RWPE1 (cell line): ENCODE measurements at regions not wholly inside any gene's neighbourhood (a gene's known extent, or its start where the extent isn't known, plus 50 kb on each side); places are given as distances from the start of the nearest gene placed in this dataset.

Experiments
- CTCF ChIA-PET: fragments of 350-600 bp; sonication (Branson Sonifier 250); formaldehyde crosslinking; extraction: SDS; loops from one replicate; lab custom pipeline; 2021; lab: Yijun Ruan, JAX
- POLR2A ChIA-PET: fragments of 400-600 bp; formaldehyde crosslinking; extraction: SDS; loops from one replicate; lab custom pipeline; 2020; ENCODE audit warnings: antibody characterized with exemption; ENCODE audit not compliant: low non-redundant PET; lab: Yijun Ruan, JAX
- DNase-seq: peaks from one replicate; pipeline ENCODE4 v3.0.0; 2012; ENCODE audit warnings: low spot score
- H3K27ac ChIP-seq: fragments of 450-650 bp; 2 replicates; pipeline ENCODE4 v1.5.1; 2017
- TF ChIP-seq, protein P1 (sequence below): fragments of 450-650 bp; conservative IDR thresholded peaks from 2 replicates; pipeline ENCODE4 v1.5.1; 2017; ENCODE audit warnings: low read depth, mild to moderate bottlenecking

DNA sequence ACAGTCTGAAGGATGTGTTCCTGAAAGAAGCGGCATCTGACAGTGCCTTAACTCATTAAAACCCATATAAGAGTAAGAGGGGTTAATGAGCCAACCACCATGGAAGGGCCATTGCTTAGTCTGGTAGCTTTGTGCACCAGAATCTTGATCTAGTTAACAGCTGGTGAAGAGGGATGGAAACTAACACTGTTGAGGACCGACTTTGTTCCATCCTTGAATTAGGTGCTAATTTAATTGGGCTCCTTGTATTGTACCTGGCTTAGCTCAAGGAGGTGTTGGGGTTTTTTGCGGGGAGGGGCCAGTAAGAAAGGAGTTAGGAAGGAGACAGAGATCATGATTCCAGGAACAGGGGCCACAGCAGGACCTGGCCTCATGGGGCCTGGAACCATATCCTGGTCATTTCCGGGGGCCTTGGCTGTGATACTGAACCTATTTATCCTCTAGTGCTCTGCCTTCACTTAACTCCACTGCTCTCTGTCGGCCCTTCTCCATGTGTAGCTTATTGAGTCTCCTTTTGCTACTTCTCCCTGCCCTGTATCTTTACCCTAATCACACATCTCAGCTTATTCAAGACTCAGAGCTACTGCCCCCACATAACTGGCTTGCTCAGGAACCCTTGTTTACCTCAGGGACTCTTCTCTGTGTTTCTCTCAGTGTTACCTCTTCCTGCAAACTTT is 93.0 kb downstream of the RPL22L1 start:
- CTCF ChIA-PET: no interaction called here
- TF ChIP-seq, protein P1, sequence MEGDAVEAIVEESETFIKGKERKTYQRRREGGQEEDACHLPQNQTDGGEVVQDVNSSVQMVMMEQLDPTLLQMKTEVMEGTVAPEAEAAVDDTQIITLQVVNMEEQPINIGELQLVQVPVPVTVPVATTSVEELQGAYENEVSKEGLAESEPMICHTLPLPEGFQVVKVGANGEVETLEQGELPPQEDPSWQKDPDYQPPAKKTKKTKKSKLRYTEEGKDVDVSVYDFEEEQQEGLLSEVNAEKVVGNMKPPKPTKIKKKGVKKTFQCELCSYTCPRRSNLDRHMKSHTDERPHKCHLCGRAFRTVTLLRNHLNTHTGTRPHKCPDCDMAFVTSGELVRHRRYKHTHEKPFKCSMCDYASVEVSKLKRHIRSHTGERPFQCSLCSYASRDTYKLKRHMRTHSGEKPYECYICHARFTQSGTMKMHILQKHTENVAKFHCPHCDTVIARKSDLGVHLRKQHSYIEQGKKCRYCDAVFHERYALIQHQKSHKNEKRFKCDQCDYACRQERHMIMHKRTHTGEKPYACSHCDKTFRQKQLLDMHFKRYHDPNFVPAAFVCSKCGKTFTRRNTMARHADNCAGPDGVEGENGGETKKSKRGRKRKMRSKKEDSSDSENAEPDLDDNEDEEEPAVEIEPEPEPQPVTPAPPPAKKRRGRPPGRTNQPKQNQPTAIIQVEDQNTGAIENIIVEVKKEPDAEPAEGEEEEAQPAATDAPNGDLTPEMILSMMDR: no peak
- DNase-seq: no peak
- POLR2A ChIA-PET: no interaction called here
- no peak overlapping the region for H3K27ac ChIP-seq

DNA sequence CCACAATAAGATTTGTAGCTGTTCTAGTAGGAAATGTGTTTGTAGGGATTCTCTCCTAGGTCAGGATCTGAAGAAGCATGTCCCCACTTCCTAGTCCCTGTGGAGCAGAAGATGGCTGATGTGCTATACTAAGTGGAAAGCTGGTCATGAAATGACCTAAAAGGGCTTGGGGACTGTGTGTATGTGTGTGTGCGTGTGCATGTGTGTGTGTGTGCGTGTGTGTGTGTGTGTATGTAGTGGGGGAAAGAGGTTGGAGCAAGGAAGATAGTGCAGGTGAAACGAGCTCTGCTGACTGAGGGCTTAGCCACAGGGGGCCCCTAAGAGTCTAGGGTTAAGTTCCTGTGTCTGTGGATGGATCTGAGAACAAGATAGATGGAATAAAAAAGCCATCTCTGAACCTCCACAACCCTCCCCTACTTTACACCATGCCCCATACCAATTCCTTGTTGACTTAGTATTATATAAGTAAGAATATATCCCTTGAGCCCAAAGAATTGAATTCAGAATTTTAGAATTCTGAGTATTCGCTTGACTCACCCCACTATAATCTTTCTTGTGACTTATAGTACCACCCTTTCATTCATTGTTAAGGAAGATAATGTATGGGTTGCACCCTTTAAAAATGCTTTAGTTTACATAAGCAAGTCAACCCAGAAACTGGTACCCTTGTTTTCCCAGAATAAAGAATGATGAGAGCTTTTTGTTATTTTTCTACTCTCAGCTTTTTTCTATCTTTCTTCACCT is 96.1 kb downstream of the RPL22L1 start:
- TF ChIP-seq, protein P1: no peak
- ChIA-PET CTCF (no interaction called here), POLR2A (no interaction called here)
- H3K27ac ChIP-seq: no peak overlapping the region
- DNase-seq: no peak

DNA sequence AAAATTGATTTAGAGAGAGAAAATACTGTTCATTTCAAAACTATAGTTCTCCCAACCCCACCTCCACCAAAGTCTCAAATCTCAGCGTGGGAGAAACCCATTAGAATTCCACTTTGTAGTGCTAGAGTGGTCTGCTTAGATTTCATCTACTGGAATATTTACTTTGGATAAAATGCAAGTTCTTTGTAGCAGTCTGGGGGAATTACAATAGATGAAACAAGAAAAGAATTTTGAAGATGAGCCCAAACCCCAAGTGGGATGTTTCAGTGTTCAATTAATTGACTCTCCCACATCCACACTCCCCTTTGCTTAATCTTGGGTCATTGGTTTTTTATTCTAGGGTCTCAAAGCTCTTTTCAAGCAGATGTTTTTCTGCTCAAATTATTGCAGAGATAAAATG is 97.8 kb downstream of the RPL22L1 start:
- ChIA-PET CTCF (interaction anchor here (0.8 kb wide), 1 partner anchor 9 kb away, joined by 5 read pairs; no protein-coding TSS in a partner anchor), POLR2A (no interaction called here)
- TF ChIP-seq, protein P1: no peak
- DNase-seq: no peak
- H3K27ac ChIP-seq: no peak overlapping the region

DNA sequence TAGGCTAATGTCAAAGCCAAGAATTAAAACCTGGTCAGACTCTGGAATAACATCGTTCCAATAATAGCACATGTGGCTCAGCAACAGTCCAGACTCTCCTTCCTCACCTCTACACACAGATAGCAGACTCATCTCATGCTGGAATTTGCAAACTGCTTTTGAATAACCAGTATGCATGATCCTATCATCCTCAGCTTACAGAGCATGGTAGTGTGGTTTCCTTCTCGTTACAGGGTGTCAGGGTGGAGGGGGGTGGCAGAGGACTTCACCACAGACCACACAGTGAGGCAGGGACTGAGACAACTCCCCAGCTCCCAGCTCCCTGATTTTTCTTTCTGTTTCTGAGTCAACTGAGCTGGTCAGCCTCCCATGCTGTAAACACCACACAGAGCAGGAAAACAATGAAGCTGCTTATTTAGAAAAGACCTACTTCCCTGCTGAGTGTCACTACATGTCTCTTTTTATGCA is 101.6 kb downstream of the RPL22L1 start:
- TF ChIP-seq, protein P1: no peak
- no peak overlapping the region for H3K27ac ChIP-seq
- ChIA-PET POLR2A (no interaction called here), CTCF (no interaction called here)
- DNase-seq: no peak

DNA sequence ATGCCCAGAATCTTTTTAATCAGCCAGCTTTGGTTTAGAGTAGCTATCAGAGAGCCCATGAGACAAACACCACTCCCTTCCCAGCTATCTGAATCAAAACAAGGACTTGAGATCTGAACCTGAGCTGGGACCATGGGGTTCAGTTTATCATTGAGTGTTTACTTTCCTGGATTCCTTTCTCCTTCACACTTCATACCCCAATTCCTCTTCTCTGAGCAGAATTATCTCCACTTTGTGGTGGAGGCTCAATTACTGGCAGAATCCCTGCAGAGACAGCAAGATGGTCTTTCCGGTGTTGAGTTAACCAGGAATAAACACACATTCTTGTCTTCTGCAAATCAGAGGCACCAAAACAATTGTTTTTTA is 102.4 kb downstream of the RPL22L1 start:
- ChIA-PET CTCF (no interaction called here), POLR2A (no interaction called here)
- no peak overlapping the region for H3K27ac ChIP-seq
- TF ChIP-seq, protein P1: no peak
- DNase-seq: no peak

DNA sequence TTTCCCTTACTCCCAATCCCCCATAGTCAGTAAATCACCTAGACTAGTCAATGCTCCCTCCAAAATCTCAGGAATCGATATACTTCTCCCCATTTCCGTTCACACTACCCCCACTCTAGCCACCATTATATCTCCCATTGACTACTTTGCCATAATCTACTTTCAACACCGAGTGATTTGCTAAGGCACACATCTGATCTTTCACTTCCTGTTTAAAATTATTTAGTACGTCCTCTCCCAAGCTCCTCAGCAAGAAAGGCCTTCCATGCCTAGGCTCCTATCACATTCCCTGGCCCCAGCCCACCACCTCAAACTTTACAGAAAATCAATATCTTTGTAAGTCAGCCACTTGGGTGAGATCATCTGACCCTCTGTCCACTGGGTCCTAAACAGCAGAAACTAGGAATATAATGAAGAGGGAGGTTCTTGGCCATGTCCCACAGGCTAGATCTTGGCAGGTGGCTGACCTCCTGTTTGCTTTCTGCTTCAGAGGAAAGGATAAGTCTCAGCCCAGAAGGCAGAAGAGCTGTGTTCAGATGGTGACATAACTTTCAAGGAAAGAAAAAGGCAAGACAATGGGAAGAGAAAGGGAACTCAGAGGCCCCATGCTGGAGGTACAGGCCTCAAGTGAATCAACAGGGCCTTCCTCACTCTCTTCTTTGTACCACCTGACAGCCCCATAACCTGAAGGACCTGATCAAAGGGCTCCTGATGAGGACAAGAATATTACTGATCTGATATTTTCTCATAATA is 103.0 kb downstream of the RPL22L1 start:
- no peak for DNase-seq
- no peak overlapping the region for H3K27ac ChIP-seq
- TF ChIP-seq, protein P1: no peak
- ChIA-PET POLR2A (no interaction called here), CTCF (no interaction called here)
